ENCODE measurements at regions not wholly inside any gene's neighbourhood (a gene's known extent, or its start where the extent isn't known, plus 50 kb on each side); places are given as distances from the start of the nearest gene placed in this dataset.

GRCh38 chr1:67627336-67627735 is 57.7 kb upstream of the GADD45A start:
- no peaks in the 10 kb centered on the region for H3K36me3 Mint-ChIP-seq
- ATAC-seq (no peak), DNase-seq (ENCODE audit: low spot score) (no peak)
- peaks cover 5% of the 10 kb centered on the region for H3K9me3 Mint-ChIP-seq
- no peaks in the 10 kb centered on the region; the same call in 1 of the 2 replicates for H3K27me3 Mint-ChIP-seq (ENCODE audit: low read depth)
- H3K27ac Mint-ChIP-seq: no peak overlapping the region
- no peak overlapping the region for H3K4me3 Mint-ChIP-seq
- TF ChIP-seq ATF2 (CRISPR knock-in tag; IDR thresholded peaks at IDR 0.05; ENCODE audit: borderline replicate concordance, low read depth): no peak
- no peak for TF ChIP-seq ERG (CRISPR knock-in tag; IDR thresholded peaks at IDR 0.05)
- TF ChIP-seq, protein P1, sequence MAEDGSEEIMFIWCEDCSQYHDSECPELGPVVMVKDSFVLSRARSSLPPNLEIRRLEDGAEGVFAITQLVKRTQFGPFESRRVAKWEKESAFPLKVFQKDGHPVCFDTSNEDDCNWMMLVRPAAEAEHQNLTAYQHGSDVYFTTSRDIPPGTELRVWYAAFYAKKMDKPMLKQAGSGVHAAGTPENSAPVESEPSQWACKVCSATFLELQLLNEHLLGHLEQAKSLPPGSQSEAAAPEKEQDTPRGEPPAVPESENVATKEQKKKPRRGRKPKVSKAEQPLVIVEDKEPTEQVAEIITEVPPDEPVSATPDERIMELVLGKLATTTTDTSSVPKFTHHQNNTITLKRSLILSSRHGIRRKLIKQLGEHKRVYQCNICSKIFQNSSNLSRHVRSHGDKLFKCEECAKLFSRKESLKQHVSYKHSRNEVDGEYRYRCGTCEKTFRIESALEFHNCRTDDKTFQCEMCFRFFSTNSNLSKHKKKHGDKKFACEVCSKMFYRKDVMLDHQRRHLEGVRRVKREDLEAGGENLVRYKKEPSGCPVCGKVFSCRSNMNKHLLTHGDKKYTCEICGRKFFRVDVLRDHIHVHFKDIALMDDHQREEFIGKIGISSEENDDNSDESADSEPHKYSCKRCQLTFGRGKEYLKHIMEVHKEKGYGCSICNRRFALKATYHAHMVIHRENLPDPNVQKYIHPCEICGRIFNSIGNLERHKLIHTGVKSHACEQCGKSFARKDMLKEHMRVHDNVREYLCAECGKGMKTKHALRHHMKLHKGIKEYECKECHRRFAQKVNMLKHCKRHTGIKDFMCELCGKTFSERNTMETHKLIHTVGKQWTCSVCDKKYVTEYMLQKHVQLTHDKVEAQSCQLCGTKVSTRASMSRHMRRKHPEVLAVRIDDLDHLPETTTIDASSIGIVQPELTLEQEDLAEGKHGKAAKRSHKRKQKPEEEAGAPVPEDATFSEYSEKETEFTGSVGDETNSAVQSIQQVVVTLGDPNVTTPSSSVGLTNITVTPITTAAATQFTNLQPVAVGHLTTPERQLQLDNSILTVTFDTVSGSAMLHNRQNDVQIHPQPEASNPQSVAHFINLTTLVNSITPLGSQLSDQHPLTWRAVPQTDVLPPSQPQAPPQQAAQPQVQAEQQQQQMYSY (CRISPR knock-in tag; IDR thresholded peaks at IDR 0.05): no peak
- TF ChIP-seq KAT7 (CRISPR knock-in tag; IDR thresholded peaks at IDR 0.05; ENCODE audit: borderline replicate concordance): no peak
- TF ChIP-seq MAX (CRISPR knock-in tag; IDR thresholded peaks at IDR 0.05): no peak
- TF ChIP-seq E2F1 (CRISPR knock-in tag; IDR thresholded peaks at IDR 0.05): no peak
- TF ChIP-seq, protein P2, sequence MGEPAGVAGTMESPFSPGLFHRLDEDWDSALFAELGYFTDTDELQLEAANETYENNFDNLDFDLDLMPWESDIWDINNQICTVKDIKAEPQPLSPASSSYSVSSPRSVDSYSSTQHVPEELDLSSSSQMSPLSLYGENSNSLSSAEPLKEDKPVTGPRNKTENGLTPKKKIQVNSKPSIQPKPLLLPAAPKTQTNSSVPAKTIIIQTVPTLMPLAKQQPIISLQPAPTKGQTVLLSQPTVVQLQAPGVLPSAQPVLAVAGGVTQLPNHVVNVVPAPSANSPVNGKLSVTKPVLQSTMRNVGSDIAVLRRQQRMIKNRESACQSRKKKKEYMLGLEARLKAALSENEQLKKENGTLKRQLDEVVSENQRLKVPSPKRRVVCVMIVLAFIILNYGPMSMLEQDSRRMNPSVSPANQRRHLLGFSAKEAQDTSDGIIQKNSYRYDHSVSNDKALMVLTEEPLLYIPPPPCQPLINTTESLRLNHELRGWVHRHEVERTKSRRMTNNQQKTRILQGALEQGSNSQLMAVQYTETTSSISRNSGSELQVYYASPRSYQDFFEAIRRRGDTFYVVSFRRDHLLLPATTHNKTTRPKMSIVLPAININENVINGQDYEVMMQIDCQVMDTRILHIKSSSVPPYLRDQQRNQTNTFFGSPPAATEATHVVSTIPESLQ (CRISPR knock-in tag; IDR thresholded peaks at IDR 0.05): no peak
- no peak for TF ChIP-seq TEAD1 (CRISPR knock-in tag; IDR thresholded peaks at IDR 0.05)
- ChIA-PET POLR2A (no interaction called here), CTCF (interaction anchor here (0.5 to 1.0 kb wide), 2 partner anchors 23 to 95 kb away, joined by 3 read pairs; no protein-coding TSS in a partner anchor)
- no peaks in the 10 kb centered on the region for H3K4me1 Mint-ChIP-seq

DNA sequence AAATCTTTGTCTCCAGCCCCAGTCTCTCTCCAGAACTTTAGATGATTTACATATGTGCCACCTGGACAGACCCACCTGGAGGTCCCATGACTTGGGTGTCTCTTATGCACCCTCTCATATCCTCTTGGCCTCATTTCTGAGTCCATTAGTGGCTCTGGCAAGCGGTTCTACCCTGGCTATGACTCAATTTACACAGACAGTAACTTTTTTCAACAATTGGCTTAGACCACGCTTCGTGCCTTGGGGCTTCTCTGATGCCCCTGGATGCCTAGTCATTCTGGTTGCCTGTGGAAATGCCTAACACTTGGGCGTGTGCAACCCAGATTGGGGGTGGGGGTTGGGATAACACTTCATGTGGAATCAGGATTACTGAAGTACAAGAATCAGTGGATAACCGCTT is 57.1 kb upstream of the GADD45A start:
- CTCF ChIA-PET: interaction anchor here (0.5 kb wide), 1 partner anchor 23 kb away, joined by 3 read pairs; no protein-coding TSS in a partner anchor
- H3K27me3 Mint-ChIP-seq (ENCODE audit: low read depth): no peaks in the 10 kb centered on the region; the same call in 1 of the 2 replicates
- TF ChIP-seq ZBTB21 (CRISPR knock-in tag; IDR thresholded peaks at IDR 0.05; ENCODE audit: borderline replicate concordance) (no peak), FOXK1 (CRISPR knock-in tag; IDR thresholded peaks at IDR 0.05) (no peak), USF2 (CRISPR knock-in tag; IDR thresholded peaks at IDR 0.05) (no peak), ZSCAN18 (CRISPR knock-in tag; IDR thresholded peaks at IDR 0.05) (no peak), MXD4 (CRISPR knock-in tag; IDR thresholded peaks at IDR 0.05; ENCODE audit: borderline replicate concordance) (no peak), HMGA2 (CRISPR knock-in tag; IDR thresholded peaks at IDR 0.05) (no peak), CREB1 (CRISPR knock-in tag; IDR thresholded peaks at IDR 0.05) (no peak), TCF7 (CRISPR knock-in tag; IDR thresholded peaks at IDR 0.05; ENCODE audit: low read depth) (no peak)
- TF ChIP-seq, protein P3, sequence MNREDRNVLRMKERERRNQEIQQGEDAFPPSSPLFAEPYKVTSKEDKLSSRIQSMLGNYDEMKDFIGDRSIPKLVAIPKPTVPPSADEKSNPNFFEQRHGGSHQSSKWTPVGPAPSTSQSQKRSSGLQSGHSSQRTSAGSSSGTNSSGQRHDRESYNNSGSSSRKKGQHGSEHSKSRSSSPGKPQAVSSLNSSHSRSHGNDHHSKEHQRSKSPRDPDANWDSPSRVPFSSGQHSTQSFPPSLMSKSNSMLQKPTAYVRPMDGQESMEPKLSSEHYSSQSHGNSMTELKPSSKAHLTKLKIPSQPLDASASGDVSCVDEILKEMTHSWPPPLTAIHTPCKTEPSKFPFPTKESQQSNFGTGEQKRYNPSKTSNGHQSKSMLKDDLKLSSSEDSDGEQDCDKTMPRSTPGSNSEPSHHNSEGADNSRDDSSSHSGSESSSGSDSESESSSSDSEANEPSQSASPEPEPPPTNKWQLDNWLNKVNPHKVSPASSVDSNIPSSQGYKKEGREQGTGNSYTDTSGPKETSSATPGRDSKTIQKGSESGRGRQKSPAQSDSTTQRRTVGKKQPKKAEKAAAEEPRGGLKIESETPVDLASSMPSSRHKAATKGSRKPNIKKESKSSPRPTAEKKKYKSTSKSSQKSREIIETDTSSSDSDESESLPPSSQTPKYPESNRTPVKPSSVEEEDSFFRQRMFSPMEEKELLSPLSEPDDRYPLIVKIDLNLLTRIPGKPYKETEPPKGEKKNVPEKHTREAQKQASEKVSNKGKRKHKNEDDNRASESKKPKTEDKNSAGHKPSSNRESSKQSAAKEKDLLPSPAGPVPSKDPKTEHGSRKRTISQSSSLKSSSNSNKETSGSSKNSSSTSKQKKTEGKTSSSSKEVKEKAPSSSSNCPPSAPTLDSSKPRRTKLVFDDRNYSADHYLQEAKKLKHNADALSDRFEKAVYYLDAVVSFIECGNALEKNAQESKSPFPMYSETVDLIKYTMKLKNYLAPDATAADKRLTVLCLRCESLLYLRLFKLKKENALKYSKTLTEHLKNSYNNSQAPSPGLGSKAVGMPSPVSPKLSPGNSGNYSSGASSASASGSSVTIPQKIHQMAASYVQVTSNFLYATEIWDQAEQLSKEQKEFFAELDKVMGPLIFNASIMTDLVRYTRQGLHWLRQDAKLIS (CRISPR knock-in tag; IDR thresholded peaks at IDR 0.05; ENCODE audit: borderline replicate concordance): no peak

More for the DNA sequence above, 57.1 kb upstream of the GADD45A start:
- no peak overlapping the region for H3K27ac Mint-ChIP-seq
- H3K9me3 Mint-ChIP-seq: peaks cover 5% of the 10 kb centered on the region
- no peaks in the 10 kb centered on the region for H3K4me1 Mint-ChIP-seq
- no peak for ATAC-seq
- H3K36me3 Mint-ChIP-seq: no peaks in the 10 kb centered on the region
- no peak overlapping the region for H3K4me3 Mint-ChIP-seq
- POLR2A ChIA-PET: no interaction called here
- no peak for DNase-seq (ENCODE audit: low spot score)
